ENCODE measurements at regions not wholly inside any gene's neighbourhood (a gene's known extent, or its start where the extent isn't known, plus 50 kb on each side); places are given as distances from the start of the nearest gene placed in this dataset.

- H3K27ac Mint-ChIP-seq = no peak overlapping the region
- ATAC-seq = no peak
- no peaks in the 10 kb centered on the region for H3K27me3 Mint-ChIP-seq
- H3K4me1 Mint-ChIP-seq = no peaks in the 10 kb centered on the region
- no peak for DNase-seq
- no peaks in the 10 kb centered on the region for H3K9me3 ChIP-seq (ENCODE audit: control insufficient read depth, low read length, poor library complexity, severe bottlenecking)
- no peak overlapping the region for H3K4me3 Mint-ChIP-seq
- no peaks in the 10 kb centered on the region for H3K36me3 Mint-ChIP-seq (ENCODE audit: low read depth)
Observed at GRCh38 chr13:47809411-47809810, 191.7 kb downstream of the SUCLA2 start.

- no peaks in the 10 kb centered on the region for H3K9me3 ChIP-seq (ENCODE audit: control insufficient read depth, low read length, poor library complexity, severe bottlenecking)
- peaks cover 2% of the 10 kb centered on the region for H3K4me1 Mint-ChIP-seq
- no peak overlapping the region for H3K4me3 Mint-ChIP-seq
- DNase-seq (no peak), ATAC-seq (no peak)
- H3K27me3 Mint-ChIP-seq = peaks cover 5% of the 10 kb centered on the region
- H3K36me3 Mint-ChIP-seq (ENCODE audit: low read depth) = peaks cover 2% of the 10 kb centered on the region
- no peak overlapping the region for H3K27ac Mint-ChIP-seq
Observed at GRCh38 chr13:47803131-47803530, 197.9 kb downstream of the SUCLA2 start.

GRCh38 chr13:47801555-47801954, 199.5 kb downstream of the SUCLA2 start:
- DNase-seq (no peak), ATAC-seq (no peak)
- H3K27ac Mint-ChIP-seq = no peak overlapping the region
- no peak overlapping the region for H3K4me3 Mint-ChIP-seq
- H3K9me3 ChIP-seq (ENCODE audit: control insufficient read depth, low read length, poor library complexity, severe bottlenecking) = no peaks in the 10 kb centered on the region
- H3K27me3 Mint-ChIP-seq = peaks cover 11% of the 10 kb centered on the region
- H3K4me1 Mint-ChIP-seq = peaks cover 2% of the 10 kb centered on the region
- peaks cover 5% of the 10 kb centered on the region for H3K36me3 Mint-ChIP-seq (ENCODE audit: low read depth)

- peaks cover 2% of the 10 kb centered on the region for H3K4me1 Mint-ChIP-seq
- H3K9me3 ChIP-seq (ENCODE audit: control insufficient read depth, low read length, poor library complexity, severe bottlenecking) = no peaks in the 10 kb centered on the region
- H3K27me3 Mint-ChIP-seq = peaks cover 11% of the 10 kb centered on the region
- peaks cover 5% of the 10 kb centered on the region for H3K36me3 Mint-ChIP-seq (ENCODE audit: low read depth)
- no peak overlapping the region for H3K4me3 Mint-ChIP-seq
- DNase-seq = no peak
- ATAC-seq = no peak
- peak overlapping the region; percentile 1 for H3K27ac Mint-ChIP-seq
Observed at GRCh38 chr13:47800593-47800992, 200.5 kb downstream of the SUCLA2 start.

- DNase-seq (no peak), ATAC-seq (no peak)
- Mint-ChIP-seq H3K36me3 (ENCODE audit: low read depth) (peaks cover 5% of the 10 kb centered on the region), H3K27ac (no peak overlapping the region), H3K27me3 (peaks cover 18% of the 10 kb centered on the region), H3K4me1 (peaks cover 2% of the 10 kb centered on the region), H3K4me3 (no peak overlapping the region)
- no peaks in the 10 kb centered on the region for H3K9me3 ChIP-seq (ENCODE audit: control insufficient read depth, low read length, poor library complexity, severe bottlenecking)
Observed at GRCh38 chr13:47798906-47799305, 202.2 kb downstream of the SUCLA2 start.

GRCh38 chr13:47798194-47798593, 202.9 kb downstream of the SUCLA2 start:
- Mint-ChIP-seq H3K36me3 (ENCODE audit: low read depth) (peaks cover 5% of the 10 kb centered on the region), H3K27me3 (peaks cover 18% of the 10 kb centered on the region)

GRCh38 chr13:47796816-47797215, 204.3 kb downstream of the SUCLA2 start:
- Mint-ChIP-seq H3K4me3 (peak overlapping the region; percentile 34), H3K27me3 (peaks cover 18% of the 10 kb centered on the region), H3K4me1 (peaks cover 2% of the 10 kb centered on the region), H3K27ac (no peak overlapping the region), H3K36me3 (ENCODE audit: low read depth) (peaks cover 5% of the 10 kb centered on the region)
- no peaks in the 10 kb centered on the region for H3K9me3 ChIP-seq (ENCODE audit: control insufficient read depth, low read length, poor library complexity, severe bottlenecking)
- ATAC-seq (no peak), DNase-seq (no peak)

More at GRCh38 chr13:47798194-47798593, 202.9 kb downstream of the SUCLA2 start:
- Mint-ChIP-seq H3K4me1 (peaks cover 2% of the 10 kb centered on the region), H3K4me3 (no peak overlapping the region), H3K27ac (no peak overlapping the region)
- ATAC-seq (no peak), DNase-seq (no peak)
- H3K9me3 ChIP-seq (ENCODE audit: control insufficient read depth, low read length, poor library complexity, severe bottlenecking) = no peaks in the 10 kb centered on the region

- DNase-seq (no peak), ATAC-seq (no peak)
- no peak overlapping the region for H3K4me3 Mint-ChIP-seq
- H3K9me3 ChIP-seq (ENCODE audit: control insufficient read depth, low read length, poor library complexity, severe bottlenecking) = no peaks in the 10 kb centered on the region
- peaks cover 3% of the 10 kb centered on the region for H3K36me3 Mint-ChIP-seq (ENCODE audit: low read depth)
- peaks cover 2% of the 10 kb centered on the region for H3K4me1 Mint-ChIP-seq
- H3K27me3 Mint-ChIP-seq = peaks cover 18% of the 10 kb centered on the region
- no peak overlapping the region for H3K27ac Mint-ChIP-seq
Observed at GRCh38 chr13:47794963-47795362, 206.1 kb downstream of the SUCLA2 start.

GRCh38 chr13:47790755-47791154, 210.3 kb downstream of the SUCLA2 start:
- Mint-ChIP-seq H3K4me3 (no peak overlapping the region), H3K36me3 (ENCODE audit: low read depth) (no peaks in the 10 kb centered on the region), H3K4me1 (no peaks in the 10 kb centered on the region), H3K27me3 (peaks cover 7% of the 10 kb centered on the region), H3K27ac (no peak overlapping the region)
- ATAC-seq (no peak), DNase-seq (no peak)
- H3K9me3 ChIP-seq (ENCODE audit: control insufficient read depth, low read length, poor library complexity, severe bottlenecking) = no peaks in the 10 kb centered on the region

GRCh38 chr13:47788844-47789243, 212.2 kb downstream of the SUCLA2 start:
- Mint-ChIP-seq H3K4me3 (no peak overlapping the region), H3K27ac (no peak overlapping the region), H3K36me3 (ENCODE audit: low read depth) (no peaks in the 10 kb centered on the region), H3K4me1 (no peaks in the 10 kb centered on the region), H3K27me3 (no peaks in the 10 kb centered on the region)
- no peaks in the 10 kb centered on the region for H3K9me3 ChIP-seq (ENCODE audit: control insufficient read depth, low read length, poor library complexity, severe bottlenecking)
- ATAC-seq (no peak), DNase-seq (no peak)

GRCh38 chr13:47774671-47774994, 226.4 kb downstream of the SUCLA2 start:
- no peaks in the 10 kb centered on the region for H3K9me3 ChIP-seq (ENCODE audit: control insufficient read depth, low read length, poor library complexity, severe bottlenecking)
- H3K4me1 Mint-ChIP-seq = no peaks in the 10 kb centered on the region
- no peaks in the 10 kb centered on the region for H3K36me3 Mint-ChIP-seq (ENCODE audit: low read depth)
- DNase-seq (no peak), ATAC-seq (no peak)
- H3K27ac Mint-ChIP-seq = no peak overlapping the region
- no peak overlapping the region for H3K4me3 Mint-ChIP-seq
- peaks cover 16% of the 10 kb centered on the region for H3K27me3 Mint-ChIP-seq

GRCh38 chr13:47764817-47765216, 236.3 kb downstream of the SUCLA2 start:
- DNase-seq (no peak), ATAC-seq (no peak)
- H3K4me3 Mint-ChIP-seq = no peak overlapping the region
- H3K27ac Mint-ChIP-seq = no peak overlapping the region
- peaks cover 4% of the 10 kb centered on the region for H3K27me3 Mint-ChIP-seq
- no peaks in the 10 kb centered on the region for H3K4me1 Mint-ChIP-seq
- no peaks in the 10 kb centered on the region for H3K9me3 ChIP-seq (ENCODE audit: control insufficient read depth, low read length, poor library complexity, severe bottlenecking)
- H3K36me3 Mint-ChIP-seq (ENCODE audit: low read depth) = no peaks in the 10 kb centered on the region

GRCh38 chr13:47757466-47758080, 243.5 kb downstream of the SUCLA2 start:
- peaks cover 5% of the 10 kb centered on the region for H3K27me3 Mint-ChIP-seq
- H3K9me3 ChIP-seq (ENCODE audit: control insufficient read depth, low read length, poor library complexity, severe bottlenecking) = no peaks in the 10 kb centered on the region
- no peaks in the 10 kb centered on the region for H3K36me3 Mint-ChIP-seq (ENCODE audit: low read depth)
- ATAC-seq = no peak
- DNase-seq = no peak
- H3K4me3 Mint-ChIP-seq = no peak overlapping the region
- H3K4me1 Mint-ChIP-seq = no peaks in the 10 kb centered on the region
- H3K27ac Mint-ChIP-seq = no peak overlapping the region

GRCh38 chr13:47747901-47748300, 253.2 kb downstream of the SUCLA2 start:
- Mint-ChIP-seq H3K36me3 (ENCODE audit: low read depth) (no peaks in the 10 kb centered on the region), H3K27ac (no peak overlapping the region), H3K27me3 (peaks cover 11% of the 10 kb centered on the region), H3K4me1 (no peaks in the 10 kb centered on the region), H3K4me3 (no peak overlapping the region)
- no peaks in the 10 kb centered on the region for H3K9me3 ChIP-seq (ENCODE audit: control insufficient read depth, low read length, poor library complexity, severe bottlenecking)
- DNase-seq = no peak
- ATAC-seq = no peak
